ENCODE measurements at regions not wholly inside any gene's neighbourhood (a gene's known extent, or its start where the extent isn't known, plus 50 kb on each side); places are given as distances from the start of the nearest gene placed in this dataset.
A peak's percentile ranks its signal among the peaks of the same experiment; 100 is the strongest.

DNA sequence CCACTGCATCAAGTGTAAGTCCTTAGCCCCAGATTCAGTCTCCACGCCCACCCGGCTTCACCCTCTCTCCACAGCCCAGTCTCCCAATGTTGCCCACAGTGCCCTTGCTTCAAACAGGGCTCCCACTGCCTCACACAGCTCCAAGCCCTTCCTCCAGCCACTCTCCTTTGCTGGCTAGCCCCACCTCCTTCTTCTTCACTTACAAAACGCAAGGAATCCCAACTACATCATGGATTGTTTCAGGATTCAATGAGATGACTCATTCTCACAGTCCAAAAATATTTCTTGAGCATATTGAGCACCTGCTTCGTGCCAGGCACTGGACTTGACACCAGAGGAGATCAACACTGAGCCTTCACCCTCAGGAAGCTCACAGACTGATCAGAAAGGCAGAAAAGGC is 533.5 kb downstream of the BUD13 start:
- Histone ChIP-seq H3K4me1 (ENCODE audit: insufficient read depth) (peaks cover 6% of the 10 kb centered on the region; the same call in 1 of the 2 replicates), H3K4me3 (no peak overlapping the region), H3K27ac (ENCODE audit: low read depth) (no peak overlapping the region), H3F3A (replicated peaks; ENCODE audit: low read depth) (no peaks in the 10 kb centered on the region), H3K9me2 (ENCODE audit: insufficient read depth) (no peaks in the 10 kb centered on the region), H3K4me2 (no peak overlapping the region), H2AFZ (no peak overlapping the region), H3K79me2 (replicated peaks; ENCODE audit: insufficient read depth) (no peaks in the 10 kb centered on the region), H4K20me1 (replicated peaks; ENCODE audit: insufficient read depth) (peaks cover 6% of the 10 kb centered on the region; the same call in 1 of the 2 replicates), H3K27me3 (ENCODE audit: insufficient read depth) (no peaks in the 10 kb centered on the region), H3K36me3 (ENCODE audit: insufficient read depth) (no peaks in the 10 kb centered on the region)
- DNase-seq (ENCODE audit: low spot score) (no peak), ATAC-seq (no peak)
- Mint-ChIP-seq H3K27ac (no peak overlapping the region), H3K36me3 (ENCODE audit: low read depth) (no peaks in the 10 kb centered on the region), H3K27me3 (ENCODE audit: insufficient read depth, low read depth, poor library complexity) (peaks cover 5% of the 10 kb centered on the region), H3K4me3 (no peak overlapping the region), H3K4me1 (peaks cover 8% of the 10 kb centered on the region), H3K9me3 (no peaks in the 10 kb centered on the region)
- no peak for TF ChIP-seq ZNF331 (CRISPR knock-in tag; IDR thresholded peaks at IDR 0.05; ENCODE audit: low read depth)
- TF ChIP-seq EZH2 (IDR thresholded peaks at IDR 0.05; ENCODE audit: low read depth, unreplicated experiment), result no peak

DNA sequence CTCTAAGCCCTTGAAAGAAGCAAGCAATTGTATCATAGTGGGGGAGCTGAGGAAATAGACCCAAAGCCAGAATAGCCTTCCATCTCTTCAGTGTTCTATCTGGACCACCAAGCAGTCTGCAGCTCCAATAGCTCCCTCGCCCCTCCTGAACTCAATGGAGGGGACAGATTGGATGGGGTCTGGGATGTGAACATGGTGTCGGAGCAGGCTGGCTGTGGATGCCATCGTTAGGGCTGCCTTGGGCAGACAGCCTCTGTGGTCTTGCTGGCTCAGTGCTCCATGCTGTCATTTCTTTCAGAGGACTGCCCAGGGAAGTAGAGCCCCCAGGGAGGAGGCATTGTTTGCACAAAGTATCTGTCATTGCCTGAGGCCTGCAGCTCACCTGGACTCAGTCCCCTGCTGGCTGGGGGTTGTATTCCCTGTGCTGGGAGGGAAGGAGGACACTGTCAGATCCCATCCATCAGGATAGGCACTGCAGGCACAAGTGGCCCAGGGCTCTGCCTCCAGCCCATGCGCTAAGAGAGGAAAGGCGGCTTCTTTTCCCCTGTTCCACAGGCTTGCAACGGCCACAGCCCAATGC is 537.7 kb downstream of the BUD13 start:
- Mint-ChIP-seq H3K27ac (no peak overlapping the region), H3K9me3 (no peaks in the 10 kb centered on the region), H3K27me3 (ENCODE audit: insufficient read depth, low read depth, poor library complexity) (peaks cover 3% of the 10 kb centered on the region), H3K36me3 (ENCODE audit: low read depth) (no peaks in the 10 kb centered on the region), H3K4me3 (no peak overlapping the region), H3K4me1 (peaks cover 4% of the 10 kb centered on the region)
- no peak overlapping the region for H3K4me2 ChIP-seq
- no peaks in the 10 kb centered on the region for H3K36me3 ChIP-seq (ENCODE audit: insufficient read depth)
- H3K79me2 ChIP-seq (replicated peaks; ENCODE audit: insufficient read depth), result no peaks in the 10 kb centered on the region
- peaks cover 3% of the 10 kb centered on the region; the same call in 1 of the 2 replicates for H3K4me1 ChIP-seq (ENCODE audit: insufficient read depth)
- H3K27ac ChIP-seq (ENCODE audit: low read depth), result no peak overlapping the region
- H3K4me3 ChIP-seq, result no peak overlapping the region
- no peaks in the 10 kb centered on the region for H3F3A ChIP-seq (replicated peaks; ENCODE audit: low read depth)
- no peak overlapping the region for H2AFZ ChIP-seq
- no peaks in the 10 kb centered on the region for H3K9me2 ChIP-seq (ENCODE audit: insufficient read depth)
- peaks cover 6% of the 10 kb centered on the region; the same call in 1 of the 2 replicates for H4K20me1 ChIP-seq (replicated peaks; ENCODE audit: insufficient read depth)
- DNase-seq (ENCODE audit: low spot score) (peak; percentile 55), ATAC-seq (peak; percentile 98)
- no peaks in the 10 kb centered on the region for H3K27me3 ChIP-seq (ENCODE audit: insufficient read depth)
- TF ChIP-seq ZNF114 (CRISPR knock-in tag; IDR thresholded peaks at IDR 0.05) (no peak), POLR2AphosphoS5 (IDR thresholded peaks at IDR 0.05; ENCODE audit: low read depth) (no peak), CREB1 (CRISPR knock-in tag; IDR thresholded peaks at IDR 0.05; ENCODE audit: low read depth) (no peak), STAT1 (IDR thresholded peaks at IDR 0.05; ENCODE audit: unreplicated experiment) (no peak)
- TF ChIP-seq, protein P1, sequence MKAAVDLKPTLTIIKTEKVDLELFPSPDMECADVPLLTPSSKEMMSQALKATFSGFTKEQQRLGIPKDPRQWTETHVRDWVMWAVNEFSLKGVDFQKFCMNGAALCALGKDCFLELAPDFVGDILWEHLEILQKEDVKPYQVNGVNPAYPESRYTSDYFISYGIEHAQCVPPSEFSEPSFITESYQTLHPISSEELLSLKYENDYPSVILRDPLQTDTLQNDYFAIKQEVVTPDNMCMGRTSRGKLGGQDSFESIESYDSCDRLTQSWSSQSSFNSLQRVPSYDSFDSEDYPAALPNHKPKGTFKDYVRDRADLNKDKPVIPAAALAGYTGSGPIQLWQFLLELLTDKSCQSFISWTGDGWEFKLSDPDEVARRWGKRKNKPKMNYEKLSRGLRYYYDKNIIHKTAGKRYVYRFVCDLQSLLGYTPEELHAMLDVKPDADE (IDR thresholded peaks at IDR 0.05), result no peak
- TF ChIP-seq, protein P2, sequence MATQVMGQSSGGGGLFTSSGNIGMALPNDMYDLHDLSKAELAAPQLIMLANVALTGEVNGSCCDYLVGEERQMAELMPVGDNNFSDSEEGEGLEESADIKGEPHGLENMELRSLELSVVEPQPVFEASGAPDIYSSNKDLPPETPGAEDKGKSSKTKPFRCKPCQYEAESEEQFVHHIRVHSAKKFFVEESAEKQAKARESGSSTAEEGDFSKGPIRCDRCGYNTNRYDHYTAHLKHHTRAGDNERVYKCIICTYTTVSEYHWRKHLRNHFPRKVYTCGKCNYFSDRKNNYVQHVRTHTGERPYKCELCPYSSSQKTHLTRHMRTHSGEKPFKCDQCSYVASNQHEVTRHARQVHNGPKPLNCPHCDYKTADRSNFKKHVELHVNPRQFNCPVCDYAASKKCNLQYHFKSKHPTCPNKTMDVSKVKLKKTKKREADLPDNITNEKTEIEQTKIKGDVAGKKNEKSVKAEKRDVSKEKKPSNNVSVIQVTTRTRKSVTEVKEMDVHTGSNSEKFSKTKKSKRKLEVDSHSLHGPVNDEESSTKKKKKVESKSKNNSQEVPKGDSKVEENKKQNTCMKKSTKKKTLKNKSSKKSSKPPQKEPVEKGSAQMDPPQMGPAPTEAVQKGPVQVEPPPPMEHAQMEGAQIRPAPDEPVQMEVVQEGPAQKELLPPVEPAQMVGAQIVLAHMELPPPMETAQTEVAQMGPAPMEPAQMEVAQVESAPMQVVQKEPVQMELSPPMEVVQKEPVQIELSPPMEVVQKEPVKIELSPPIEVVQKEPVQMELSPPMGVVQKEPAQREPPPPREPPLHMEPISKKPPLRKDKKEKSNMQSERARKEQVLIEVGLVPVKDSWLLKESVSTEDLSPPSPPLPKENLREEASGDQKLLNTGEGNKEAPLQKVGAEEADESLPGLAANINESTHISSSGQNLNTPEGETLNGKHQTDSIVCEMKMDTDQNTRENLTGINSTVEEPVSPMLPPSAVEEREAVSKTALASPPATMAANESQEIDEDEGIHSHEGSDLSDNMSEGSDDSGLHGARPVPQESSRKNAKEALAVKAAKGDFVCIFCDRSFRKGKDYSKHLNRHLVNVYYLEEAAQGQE (IDR thresholded peaks at IDR 0.05; ENCODE audit: unreplicated experiment), result no peak
- TF ChIP-seq, protein P3, sequence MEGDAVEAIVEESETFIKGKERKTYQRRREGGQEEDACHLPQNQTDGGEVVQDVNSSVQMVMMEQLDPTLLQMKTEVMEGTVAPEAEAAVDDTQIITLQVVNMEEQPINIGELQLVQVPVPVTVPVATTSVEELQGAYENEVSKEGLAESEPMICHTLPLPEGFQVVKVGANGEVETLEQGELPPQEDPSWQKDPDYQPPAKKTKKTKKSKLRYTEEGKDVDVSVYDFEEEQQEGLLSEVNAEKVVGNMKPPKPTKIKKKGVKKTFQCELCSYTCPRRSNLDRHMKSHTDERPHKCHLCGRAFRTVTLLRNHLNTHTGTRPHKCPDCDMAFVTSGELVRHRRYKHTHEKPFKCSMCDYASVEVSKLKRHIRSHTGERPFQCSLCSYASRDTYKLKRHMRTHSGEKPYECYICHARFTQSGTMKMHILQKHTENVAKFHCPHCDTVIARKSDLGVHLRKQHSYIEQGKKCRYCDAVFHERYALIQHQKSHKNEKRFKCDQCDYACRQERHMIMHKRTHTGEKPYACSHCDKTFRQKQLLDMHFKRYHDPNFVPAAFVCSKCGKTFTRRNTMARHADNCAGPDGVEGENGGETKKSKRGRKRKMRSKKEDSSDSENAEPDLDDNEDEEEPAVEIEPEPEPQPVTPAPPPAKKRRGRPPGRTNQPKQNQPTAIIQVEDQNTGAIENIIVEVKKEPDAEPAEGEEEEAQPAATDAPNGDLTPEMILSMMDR (conservative IDR thresholded peaks at IDR 0.05; ENCODE audit: low read depth in 2 of 2), result 0 out of 4 replicates have a peak, but pooled peaks of 1 of the 2 experiments have one; percentile 2
